ENCODE measurements at regions not wholly inside any gene's neighbourhood (a gene's known extent, or its start where the extent isn't known, plus 50 kb on each side); places are given as distances from the start of the nearest gene placed in this dataset.
A peak's percentile ranks its signal among the peaks of the same experiment; 100 is the strongest.

GRCh38 chr15:96053031-96053780 lies 277.3 kb upstream of the NR2F2 start:
- Mint-ChIP-seq H3K4me1 (peaks cover 16% of the 10 kb centered on the region), H3K27ac (no peak overlapping the region; the same call in 1 of the 2 replicates), H3K4me3 (peak overlapping the region; percentile 70), H3K27me3 (ENCODE audit: low read depth) (peaks cover 97% of the 10 kb centered on the region), H3K9me3 (no peaks in the 10 kb centered on the region), H3K36me3 (no peaks in the 10 kb centered on the region)
- ChIA-PET CTCF (interaction anchor here (0.6 to 3.8 kb wide), 3 partner anchors 14 to 274 kb away, joined by 3 to 13 read pairs (median 3); no protein-coding TSS in a partner anchor), POLR2A (no interaction called here)
- ATAC-seq (peak; percentile 52), DNase-seq (ENCODE audit: low spot score) (peak; percentile 46)
- TF ChIP-seq HMGXB4 (CRISPR knock-in tag; IDR thresholded peaks at IDR 0.05): no peak
- 0 out of 2 replicates have a peak, but pooled peaks have one; percentile 32 for TF ChIP-seq CREM (CRISPR knock-in tag; IDR thresholded peaks at IDR 0.05)

- no peak for DNase-seq (ENCODE audit: low spot score)
- H3K27me3 Mint-ChIP-seq (ENCODE audit: low read depth): peaks cover 97% of the 10 kb centered on the region
- peaks cover 16% of the 10 kb centered on the region for H3K4me1 Mint-ChIP-seq
- TF ChIP-seq NR2C2 (CRISPR knock-in tag; IDR thresholded peaks at IDR 0.05) (no peak), IRF2 (CRISPR knock-in tag; IDR thresholded peaks at IDR 0.05; ENCODE audit: borderline replicate concordance, low read depth) (no peak), ZNF138 (CRISPR knock-in tag; conservative IDR thresholded peaks at IDR 0.05) (no peak), MYBL2 (CRISPR knock-in tag; IDR thresholded peaks at IDR 0.05) (no peak), MLX (CRISPR knock-in tag; IDR thresholded peaks at IDR 0.05) (no peak), NR1H2 (CRISPR knock-in tag; IDR thresholded peaks at IDR 0.05) (no peak), TCF7 (CRISPR knock-in tag; IDR thresholded peaks at IDR 0.05; ENCODE audit: low read depth) (no peak), FOXP1 (CRISPR knock-in tag; IDR thresholded peaks at IDR 0.05; ENCODE audit: borderline replicate concordance) (no peak), TP53 (CRISPR knock-in tag; IDR thresholded peaks at IDR 0.05) (no peak), TEAD4 (CRISPR knock-in tag; IDR thresholded peaks at IDR 0.05) (no peak), PREB (CRISPR knock-in tag; IDR thresholded peaks at IDR 0.05; ENCODE audit: borderline replicate concordance) (no peak), KAT7 (CRISPR knock-in tag; IDR thresholded peaks at IDR 0.05; ENCODE audit: borderline replicate concordance) (no peak), CREB1 (CRISPR knock-in tag; IDR thresholded peaks at IDR 0.05) (no peak), OVOL2 (CRISPR knock-in tag; IDR thresholded peaks at IDR 0.05; ENCODE audit: borderline replicate concordance) (no peak), EMX1 (CRISPR knock-in tag; IDR thresholded peaks at IDR 0.05) (no peak), HMGA2 (CRISPR knock-in tag; IDR thresholded peaks at IDR 0.05) (no peak)
- TF ChIP-seq, protein P1, sequence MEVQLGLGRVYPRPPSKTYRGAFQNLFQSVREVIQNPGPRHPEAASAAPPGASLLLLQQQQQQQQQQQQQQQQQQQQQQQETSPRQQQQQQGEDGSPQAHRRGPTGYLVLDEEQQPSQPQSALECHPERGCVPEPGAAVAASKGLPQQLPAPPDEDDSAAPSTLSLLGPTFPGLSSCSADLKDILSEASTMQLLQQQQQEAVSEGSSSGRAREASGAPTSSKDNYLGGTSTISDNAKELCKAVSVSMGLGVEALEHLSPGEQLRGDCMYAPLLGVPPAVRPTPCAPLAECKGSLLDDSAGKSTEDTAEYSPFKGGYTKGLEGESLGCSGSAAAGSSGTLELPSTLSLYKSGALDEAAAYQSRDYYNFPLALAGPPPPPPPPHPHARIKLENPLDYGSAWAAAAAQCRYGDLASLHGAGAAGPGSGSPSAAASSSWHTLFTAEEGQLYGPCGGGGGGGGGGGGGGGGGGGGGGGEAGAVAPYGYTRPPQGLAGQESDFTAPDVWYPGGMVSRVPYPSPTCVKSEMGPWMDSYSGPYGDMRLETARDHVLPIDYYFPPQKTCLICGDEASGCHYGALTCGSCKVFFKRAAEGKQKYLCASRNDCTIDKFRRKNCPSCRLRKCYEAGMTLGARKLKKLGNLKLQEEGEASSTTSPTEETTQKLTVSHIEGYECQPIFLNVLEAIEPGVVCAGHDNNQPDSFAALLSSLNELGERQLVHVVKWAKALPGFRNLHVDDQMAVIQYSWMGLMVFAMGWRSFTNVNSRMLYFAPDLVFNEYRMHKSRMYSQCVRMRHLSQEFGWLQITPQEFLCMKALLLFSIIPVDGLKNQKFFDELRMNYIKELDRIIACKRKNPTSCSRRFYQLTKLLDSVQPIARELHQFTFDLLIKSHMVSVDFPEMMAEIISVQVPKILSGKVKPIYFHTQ (CRISPR knock-in tag; IDR thresholded peaks at IDR 0.05): no peak
- TF ChIP-seq, protein P2, sequence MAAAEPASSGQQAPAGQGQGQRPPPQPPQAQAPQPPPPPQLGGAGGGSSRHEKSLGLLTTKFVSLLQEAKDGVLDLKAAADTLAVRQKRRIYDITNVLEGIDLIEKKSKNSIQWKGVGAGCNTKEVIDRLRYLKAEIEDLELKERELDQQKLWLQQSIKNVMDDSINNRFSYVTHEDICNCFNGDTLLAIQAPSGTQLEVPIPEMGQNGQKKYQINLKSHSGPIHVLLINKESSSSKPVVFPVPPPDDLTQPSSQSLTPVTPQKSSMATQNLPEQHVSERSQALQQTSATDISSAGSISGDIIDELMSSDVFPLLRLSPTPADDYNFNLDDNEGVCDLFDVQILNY (CRISPR knock-in tag; IDR thresholded peaks at IDR 0.05): no peak
- no peaks in the 10 kb centered on the region for H3K9me3 Mint-ChIP-seq
- peak overlapping the region; percentile 70 for H3K4me3 Mint-ChIP-seq
- H3K27ac Mint-ChIP-seq: no peak overlapping the region; the same call in 1 of the 2 replicates
- CTCF ChIA-PET: interaction anchor here (3.8 kb wide), 1 partner anchor 273 kb away, joined by 13 read pairs; no protein-coding TSS in a partner anchor
- peak; percentile 47 for ATAC-seq
- H3K36me3 Mint-ChIP-seq: no peaks in the 10 kb centered on the region
- POLR2A ChIA-PET: no interaction called here
These were observed 276.6 kb upstream of the NR2F2 start for GRCh38 chr15:96053781-96054428.
